Mucosa of rectum (tissue), 2 donors: ENCODE measurements at regions not wholly inside any gene's neighbourhood (a gene's known extent, or its start where the extent isn't known, plus 50 kb on each side); places are given as distances from the start of the nearest gene placed in this dataset.

Experiments
- H3K27ac ChIP-seq, 2 donors: one replicate each; pipeline ENCODE4 v1.7.0; 2013; ENCODE audit warnings: inconsistent platforms in 2 of 2, low read depth in 2 of 2, low read length in 2 of 2
- H3K27me3 ChIP-seq, 2 donors: one replicate each; pipeline ENCODE4 v1.7.0; 2013; ENCODE audit warnings: low read length in 2 of 2; ENCODE audit not compliant: control insufficient read depth in 2 of 2, insufficient read depth in 2 of 2
- H3K36me3 ChIP-seq, 2 donors: one replicate each; pipeline ENCODE4 v1.7.0; 2013; ENCODE audit warnings: low read length in 2 of 2; ENCODE audit not compliant: control insufficient read depth in 2 of 2, insufficient read depth in 2 of 2
- H3K4me1 ChIP-seq, 2 donors: one replicate each; pipeline ENCODE4 v1.7.0; 2013; ENCODE audit warnings: low read length in 2 of 2, mild to moderate bottlenecking in 1 of 2; ENCODE audit not compliant: control insufficient read depth in 2 of 2, insufficient read depth in 2 of 2
- H3K4me3 ChIP-seq, 2 donors: one replicate each; pipeline ENCODE4 v1.7.0; 2013; ENCODE audit warnings: low read length in 2 of 2
- H3K9ac ChIP-seq, 2 donors: one replicate each; pipeline ENCODE4 v1.7.0; 2013; ENCODE audit warnings: low read length in 2 of 2, low read depth in 1 of 2, mild to moderate bottlenecking in 1 of 2
- H3K9me3 ChIP-seq, 2 donors: one replicate each; pipeline ENCODE4 v1.7.0; 2013; ENCODE audit warnings: low read length in 2 of 2; ENCODE audit not compliant: control insufficient read depth in 2 of 2
- donor health status: healthy.
- donor health status: Normal muscosa, but diverticular disease.

DNA sequence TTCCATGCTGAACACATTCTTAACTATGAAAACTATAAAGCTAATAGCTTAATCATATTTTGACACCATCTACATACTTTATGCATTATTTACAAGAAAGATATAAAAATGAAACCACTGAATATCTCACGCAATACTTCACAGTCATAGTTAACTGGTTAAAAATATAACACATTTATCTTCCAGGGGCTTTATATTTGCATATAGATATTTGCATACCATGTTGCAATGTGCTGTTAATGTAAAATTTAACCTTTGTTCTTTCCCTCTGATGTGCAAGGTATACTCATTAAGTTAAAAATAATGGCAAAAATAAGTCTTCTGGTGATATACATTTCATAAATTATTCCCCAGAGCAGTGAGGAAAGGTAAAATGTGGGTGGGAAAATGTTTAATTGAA is 76.9 kb upstream of the MGMT start:
- H3K36me3 ChIP-seq, result no peaks in the 10 kb centered on the region
- no peak overlapping the region for H3K4me3 ChIP-seq
- H3K4me1 ChIP-seq, result no peaks in the 10 kb centered on the region
- H3K9me3 ChIP-seq, result no peaks in the 10 kb centered on the region
- H3K27ac ChIP-seq, result no peak overlapping the region
- no peaks in the 10 kb centered on the region for H3K27me3 ChIP-seq
- H3K9ac ChIP-seq, result no peak overlapping the region

- Histone ChIP-seq H3K36me3 (no peaks in the 10 kb centered on the region), H3K9me3 (no peaks in the 10 kb centered on the region), H3K9ac (no peak overlapping the region), H3K27me3 (no peaks in the 10 kb centered on the region), H3K4me3 (no peak overlapping the region), H3K4me1 (no peaks in the 10 kb centered on the region), H3K27ac (no peak overlapping the region)
Measured at GRCh38 chr10:129390726-129391125, 76.3 kb upstream of the MGMT start.

DNA sequence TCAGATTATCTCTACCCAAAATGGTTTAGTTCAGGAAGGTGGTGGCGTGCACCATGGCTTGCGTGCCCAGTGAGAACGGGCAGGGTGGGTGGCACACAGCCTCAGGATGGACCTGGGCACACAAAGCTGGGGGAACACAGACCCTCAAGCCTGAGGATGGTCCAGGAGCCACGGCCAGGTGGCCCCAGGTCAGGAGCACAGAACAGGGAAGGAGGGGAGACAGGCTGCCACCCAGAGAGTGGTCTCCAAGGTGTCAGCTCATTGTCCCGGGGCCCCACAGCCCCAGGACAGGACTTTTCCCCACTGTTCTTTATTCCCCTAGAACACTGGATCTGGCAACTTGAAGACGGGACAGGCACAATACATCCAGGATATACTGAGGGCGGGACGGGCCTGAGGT is 75.6 kb upstream of the MGMT start:
- Histone ChIP-seq H3K4me3 (no peak overlapping the region), H3K9ac (no peak overlapping the region), H3K9me3 (no peaks in the 10 kb centered on the region), H3K27me3 (no peaks in the 10 kb centered on the region), H3K4me1 (no peaks in the 10 kb centered on the region), H3K36me3 (no peaks in the 10 kb centered on the region), H3K27ac (no peak overlapping the region)

DNA sequence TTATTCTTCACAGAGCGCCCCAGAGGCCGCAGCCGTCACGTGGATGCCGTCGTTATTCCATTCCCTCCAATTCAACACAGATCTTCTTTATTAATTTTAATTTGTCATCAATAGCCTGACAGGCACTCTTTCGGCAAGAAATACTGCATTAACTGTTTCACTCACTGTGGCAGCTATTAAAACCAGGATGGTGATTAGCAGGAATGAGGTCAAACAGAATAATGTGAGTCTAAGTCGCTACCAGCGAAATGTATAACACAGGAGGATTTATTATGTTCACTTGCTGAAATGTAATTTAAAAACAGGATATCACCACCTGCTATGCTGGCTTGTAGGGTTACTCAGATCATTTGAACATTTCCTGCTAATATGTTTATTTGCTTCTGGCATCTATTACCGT is 74.2 kb upstream of the MGMT start:
- H3K9ac ChIP-seq, result no peak overlapping the region
- H3K4me3 ChIP-seq, result no peak overlapping the region
- no peak overlapping the region for H3K27ac ChIP-seq
- no peaks in the 10 kb centered on the region for H3K36me3 ChIP-seq
- H3K27me3 ChIP-seq, result no peaks in the 10 kb centered on the region
- H3K4me1 ChIP-seq, result no peaks in the 10 kb centered on the region
- H3K9me3 ChIP-seq, result no peaks in the 10 kb centered on the region

DNA sequence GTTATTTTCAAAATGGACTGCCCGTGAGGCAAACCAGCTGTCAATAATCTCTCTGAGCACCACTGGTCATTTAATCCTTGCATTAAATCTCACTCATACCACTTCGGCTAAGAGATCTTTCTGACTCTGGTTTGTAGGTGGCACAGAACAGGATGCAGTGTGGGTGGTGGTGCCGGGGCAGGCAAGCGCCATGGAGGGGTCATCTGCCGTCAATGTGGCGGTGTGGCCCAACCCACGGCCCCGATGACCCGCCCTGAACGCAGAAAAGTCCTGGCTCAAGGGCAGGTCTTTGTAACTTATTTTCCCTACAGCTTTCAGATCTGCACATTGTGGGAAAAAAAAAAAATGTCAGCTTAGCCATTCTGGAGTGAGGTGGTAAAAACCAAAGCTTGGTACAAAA is 73.2 kb upstream of the MGMT start:
- no peak overlapping the region for H3K9ac ChIP-seq
- no peaks in the 10 kb centered on the region for H3K27me3 ChIP-seq
- no peak overlapping the region for H3K27ac ChIP-seq
- no peaks in the 10 kb centered on the region for H3K9me3 ChIP-seq
- no peaks in the 10 kb centered on the region for H3K4me1 ChIP-seq
- H3K4me3 ChIP-seq, result no peak overlapping the region
- H3K36me3 ChIP-seq, result no peaks in the 10 kb centered on the region

GRCh38 chr10:129394518-129395328 is 72.3 kb upstream of the MGMT start:
- Histone ChIP-seq H3K27me3 (no peaks in the 10 kb centered on the region), H3K36me3 (no peaks in the 10 kb centered on the region), H3K9ac (no peak overlapping the region), H3K9me3 (no peaks in the 10 kb centered on the region), H3K27ac (no peak overlapping the region), H3K4me3 (no peak overlapping the region), H3K4me1 (no peaks in the 10 kb centered on the region)

- no peak overlapping the region for H3K27ac ChIP-seq
- H3K36me3 ChIP-seq, result no peaks in the 10 kb centered on the region
- H3K4me1 ChIP-seq, result no peaks in the 10 kb centered on the region
- H3K9ac ChIP-seq, result no peak overlapping the region
- no peaks in the 10 kb centered on the region for H3K9me3 ChIP-seq
- H3K27me3 ChIP-seq, result no peaks in the 10 kb centered on the region
- no peak overlapping the region for H3K4me3 ChIP-seq
Measured at GRCh38 chr10:129396021-129396722, 70.9 kb upstream of the MGMT start.

DNA sequence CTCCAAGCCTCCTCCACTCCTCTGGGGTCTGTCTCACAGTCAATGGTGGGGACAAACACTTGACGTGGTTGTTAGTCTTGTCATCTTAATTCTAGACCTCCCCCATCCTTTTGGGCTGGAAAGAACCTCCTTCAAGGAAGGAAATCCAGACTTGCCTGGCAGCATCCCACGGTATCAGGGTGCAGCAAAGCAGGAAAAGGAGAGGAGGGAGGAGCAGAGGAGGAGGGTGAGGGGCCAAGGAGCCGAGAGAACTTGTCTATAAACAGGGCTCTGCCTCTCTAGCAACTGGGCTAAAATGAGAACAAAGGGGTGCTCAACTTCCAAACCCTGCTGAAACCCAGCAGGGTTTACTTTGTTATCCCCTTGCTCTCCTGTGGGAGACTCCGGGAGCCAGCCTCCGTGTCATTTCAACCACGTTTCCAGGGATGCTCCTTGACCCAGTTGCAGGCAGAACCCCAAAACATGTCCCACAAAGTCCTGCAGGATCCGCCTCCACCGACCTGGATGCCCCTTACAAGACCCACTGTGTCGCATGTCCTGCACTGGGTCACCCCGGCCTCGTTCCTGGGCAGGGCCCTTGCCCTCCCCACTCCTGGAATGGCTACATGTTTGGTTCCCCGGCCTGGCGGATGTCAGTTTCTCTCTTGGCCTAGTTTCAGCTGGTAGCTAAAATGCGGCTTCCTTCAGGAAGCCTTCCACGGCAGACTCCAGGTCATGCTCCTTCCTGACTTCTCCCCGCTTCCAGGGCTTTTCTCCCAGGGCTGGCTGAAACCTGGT is 69.7 kb upstream of the MGMT start:
- Histone ChIP-seq H3K4me1 (no peaks in the 10 kb centered on the region), H3K4me3 (no peak overlapping the region), H3K27ac (no peak overlapping the region), H3K9ac (no peak overlapping the region), H3K36me3 (no peaks in the 10 kb centered on the region), H3K27me3 (no peaks in the 10 kb centered on the region), H3K9me3 (no peaks in the 10 kb centered on the region)

GRCh38 chr10:129398711-129399141 is 68.3 kb upstream of the MGMT start:
- Histone ChIP-seq H3K9ac (no peak overlapping the region), H3K27ac (no peak overlapping the region), H3K9me3 (no peaks in the 10 kb centered on the region), H3K27me3 (no peaks in the 10 kb centered on the region), H3K4me1 (no peaks in the 10 kb centered on the region), H3K4me3 (no peak overlapping the region), H3K36me3 (no peaks in the 10 kb centered on the region)

- Histone ChIP-seq H3K4me3 (no peak overlapping the region), H3K4me1 (no peaks in the 10 kb centered on the region), H3K27ac (no peak overlapping the region), H3K9me3 (no peaks in the 10 kb centered on the region), H3K36me3 (no peaks in the 10 kb centered on the region), H3K27me3 (no peaks in the 10 kb centered on the region), H3K9ac (no peak overlapping the region)
Measured at GRCh38 chr10:129400426-129400825, 66.6 kb upstream of the MGMT start.
